ENCODE measurements at regions not wholly inside any gene's neighbourhood (a gene's known extent, or its start where the extent isn't known, plus 50 kb on each side); places are given as distances from the start of the nearest gene placed in this dataset.

DNA sequence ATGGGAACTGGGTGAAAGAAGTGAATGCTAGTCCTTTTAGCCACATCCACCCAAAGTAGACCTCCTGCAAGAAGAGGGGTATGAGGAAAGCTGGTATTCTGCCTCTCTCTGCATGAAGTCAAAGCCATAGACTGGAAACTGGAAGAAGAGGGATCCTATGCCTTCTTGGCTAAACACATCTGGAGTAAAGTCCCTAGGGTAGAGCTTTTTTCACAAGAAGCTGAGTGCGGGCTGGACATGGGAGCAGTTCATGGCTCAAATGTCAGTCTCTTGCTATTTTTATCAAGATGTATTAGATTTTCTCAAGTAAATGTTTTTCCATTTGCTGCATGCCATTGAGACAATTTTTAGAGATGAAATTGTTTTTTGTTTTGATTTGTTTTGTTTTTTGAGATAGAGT lies 206.5 kb upstream of the TMEM72 start:
- no peak for TF ChIP-seq EZH2 (IDR thresholded peaks at IDR 0.05; ENCODE audit: insufficient read depth, poor library complexity, severe bottlenecking)
- TF ChIP-seq EZH2phosphoT487 (IDR thresholded peaks at IDR 0.05; ENCODE audit: insufficient read depth, low read depth), result no peak
